ENCODE measurements at regions not wholly inside any gene's neighbourhood (a gene's known extent, or its start where the extent isn't known, plus 50 kb on each side); places are given as distances from the start of the nearest gene placed in this dataset.

DNA sequence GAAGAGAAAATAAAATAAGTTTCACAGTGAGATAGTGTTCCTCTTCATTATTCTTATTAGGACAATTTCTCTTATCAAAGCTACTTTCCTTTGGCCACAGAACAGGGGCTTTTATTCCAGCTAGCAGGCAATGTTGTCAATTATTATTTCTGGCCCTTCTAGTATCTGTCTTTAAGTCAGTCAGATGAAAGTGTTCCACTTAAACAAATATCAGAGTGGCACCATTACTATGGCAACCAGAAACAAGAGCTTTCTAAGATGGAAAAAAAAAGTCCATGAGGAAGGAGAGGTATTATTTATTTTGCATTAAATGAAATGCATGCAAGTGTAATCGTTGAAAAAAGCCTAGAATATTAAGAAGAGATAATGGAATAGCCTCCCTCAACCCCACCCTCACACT lies 426.4 kb downstream of the TUSC7 start:
- no peak for ATAC-seq
- no peak for DNase-seq
- intact Hi-C loops (cut with micrococcal nuclease) = no loop called here

DNA sequence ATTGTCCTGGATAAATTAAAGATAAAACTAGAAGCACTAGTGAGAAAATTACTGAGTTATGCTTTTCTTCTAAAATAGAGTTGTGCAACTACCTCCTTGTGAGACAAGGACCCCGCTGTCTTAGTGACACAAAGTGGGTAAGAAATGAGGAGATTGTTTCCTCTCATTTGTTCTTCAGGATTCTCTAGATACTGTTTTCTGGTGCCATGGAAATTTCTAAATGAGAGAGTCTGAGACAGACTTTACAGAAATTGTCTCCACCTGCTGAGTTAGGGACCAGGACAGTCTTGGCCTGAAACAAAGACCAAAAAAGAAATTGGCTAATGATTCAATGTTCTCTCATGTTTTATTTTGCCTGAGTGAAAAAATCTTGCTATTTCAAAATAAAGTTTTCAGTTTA lies 427.5 kb downstream of the TUSC7 start:
- DNase-seq (no peak), ATAC-seq (no peak)
- intact Hi-C loops (cut with micrococcal nuclease) = no loop called here

DNA sequence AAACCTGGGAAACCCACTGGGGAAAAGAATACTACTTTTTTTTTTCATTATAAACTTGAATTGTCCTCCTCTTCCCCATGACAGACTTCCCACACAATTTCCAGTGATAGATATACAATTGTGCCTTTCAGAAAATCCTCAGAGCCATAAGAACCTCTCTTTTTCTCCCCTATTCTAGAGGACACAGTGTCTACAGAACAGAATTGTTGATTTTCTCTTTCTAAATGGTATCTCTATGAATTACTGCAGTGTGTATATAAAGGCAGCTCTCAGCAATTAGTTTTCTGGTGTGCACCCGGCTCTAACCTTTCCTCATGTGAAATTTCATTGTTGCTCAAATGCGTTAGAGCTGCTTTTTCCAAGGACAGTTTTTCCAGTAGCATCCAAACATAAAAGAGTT lies 430.1 kb downstream of the TUSC7 start:
- ATAC-seq (no peak), DNase-seq (no peak)
- intact Hi-C loops (cut with micrococcal nuclease) = no loop called here

DNA sequence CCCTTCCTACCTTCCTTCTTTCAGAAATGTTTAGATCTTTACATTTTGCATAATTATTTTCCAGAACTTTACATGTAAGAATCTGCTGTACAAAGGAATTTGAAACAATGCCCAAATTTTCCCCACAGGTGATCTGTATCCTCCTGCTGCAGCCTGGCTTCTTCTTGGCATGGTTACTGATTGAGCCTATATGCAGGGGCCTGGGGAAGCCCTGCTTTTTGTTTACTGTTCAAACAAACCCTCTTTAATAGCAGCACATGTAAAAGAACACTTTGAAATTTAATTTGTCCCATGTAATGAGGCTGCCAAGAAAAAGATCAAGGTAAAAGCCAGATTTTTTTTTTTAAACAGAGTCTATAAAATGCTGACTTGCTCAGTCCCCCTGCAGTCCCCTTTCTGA lies 432.2 kb downstream of the TUSC7 start:
- ATAC-seq = no peak
- DNase-seq = no peak
- intact Hi-C loops (cut with micrococcal nuclease) = no loop called here

DNA sequence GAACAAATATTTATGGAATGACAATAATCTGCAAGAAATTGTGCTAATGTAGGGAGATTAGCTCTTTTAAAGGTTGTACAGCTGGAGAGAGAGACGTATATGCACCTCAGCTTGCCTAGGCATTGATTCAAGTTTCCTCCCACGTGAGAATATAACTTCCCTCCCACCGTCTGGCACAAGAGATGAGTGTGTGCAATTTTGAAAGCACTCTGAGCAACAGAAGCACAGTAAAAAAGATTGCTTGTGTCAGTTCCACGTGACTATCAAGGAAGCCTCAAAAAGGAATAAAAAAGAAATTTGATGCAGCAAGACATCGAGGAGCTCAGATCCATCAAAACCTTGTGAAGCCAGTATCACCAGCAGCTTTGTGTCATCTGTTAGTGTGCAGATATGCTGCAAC lies 435.3 kb downstream of the TUSC7 start:
- no peak for DNase-seq
- ATAC-seq = no peak
- intact Hi-C loops (cut with micrococcal nuclease) = no loop called here

DNA sequence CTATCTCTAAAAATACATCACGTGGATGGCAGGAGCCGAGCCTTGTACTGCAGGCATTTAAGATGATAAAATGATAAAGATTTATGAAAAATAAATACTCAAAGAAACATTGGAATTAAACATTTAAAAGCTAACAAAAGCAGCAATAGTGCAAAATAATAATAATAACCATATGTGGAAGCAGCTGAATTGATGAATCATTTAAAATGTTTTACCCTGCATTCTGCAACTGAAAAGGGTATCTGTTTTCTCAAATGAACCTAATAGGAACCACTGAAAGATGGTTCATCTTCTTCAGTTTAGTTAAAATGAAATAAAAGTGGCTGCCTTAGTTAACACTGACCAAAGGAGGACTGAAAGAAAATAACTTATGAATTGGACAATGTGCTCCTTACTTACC lies 436.1 kb downstream of the TUSC7 start:
- ATAC-seq (no peak), DNase-seq (no peak)
- intact Hi-C loops (cut with micrococcal nuclease) = no loop called here

DNA sequence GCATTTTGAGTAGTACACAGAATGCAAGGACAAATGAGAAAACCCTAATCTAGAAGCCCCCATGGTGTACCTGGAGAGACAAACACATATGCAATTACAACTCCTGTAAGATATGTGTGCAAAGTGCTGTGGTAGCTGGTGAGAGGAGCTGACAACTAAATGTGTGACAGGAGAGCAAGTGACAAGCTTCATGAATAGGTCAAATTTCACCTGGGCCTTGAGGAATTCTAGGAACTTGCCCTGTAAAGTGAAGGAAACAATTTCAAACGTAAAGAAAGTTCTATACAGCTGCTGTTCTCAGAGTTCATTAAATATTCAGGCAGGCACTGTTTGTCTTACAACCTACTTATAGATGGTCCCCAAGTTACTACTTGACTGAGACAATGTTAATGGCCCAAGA lies 437.0 kb downstream of the TUSC7 start:
- ATAC-seq (no peak), DNase-seq (no peak)
- intact Hi-C loops (cut with micrococcal nuclease) = no loop called here

DNA sequence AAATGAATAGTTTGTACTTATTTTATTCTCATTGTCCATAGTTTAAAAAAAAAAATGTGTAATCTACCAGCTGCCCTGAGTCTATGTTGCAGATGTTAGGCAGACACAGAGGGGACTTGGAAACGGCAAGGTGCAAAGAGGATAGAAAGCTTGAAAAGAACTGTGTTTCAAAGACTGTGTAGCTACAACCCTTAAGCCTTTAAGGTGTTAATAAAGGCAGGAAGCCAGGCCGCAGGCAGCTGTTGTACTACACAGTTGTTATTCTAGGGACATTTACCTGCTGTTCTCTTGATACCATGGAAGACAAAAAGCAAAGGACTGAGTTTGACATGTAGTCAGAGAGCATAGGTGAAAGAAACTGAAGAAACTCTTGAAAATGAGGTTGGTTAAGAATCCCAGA lies 440.0 kb downstream of the TUSC7 start:
- ATAC-seq (no peak), DNase-seq (no peak)
- intact Hi-C loops (cut with micrococcal nuclease) = no loop called here

DNA sequence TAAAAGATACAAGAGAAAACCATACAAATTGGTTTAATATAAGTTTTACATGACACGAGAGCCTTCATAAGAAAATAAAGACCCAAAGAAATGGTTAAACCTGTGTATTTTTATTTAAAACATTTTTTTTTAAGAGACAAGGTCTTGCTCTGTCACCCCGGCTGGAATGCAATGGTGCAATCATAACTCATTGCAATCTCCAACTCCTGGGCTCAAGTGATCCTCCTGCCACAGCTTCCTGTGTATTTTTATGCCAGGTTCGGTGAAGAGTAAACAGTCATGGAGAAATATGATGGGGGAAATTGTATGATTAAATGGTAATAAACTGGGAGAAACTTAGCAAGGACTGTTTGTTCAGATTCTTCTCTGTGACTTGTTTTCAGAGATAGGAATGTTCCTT lies 441.0 kb downstream of the TUSC7 start:
- DNase-seq = no peak
- intact Hi-C loops (cut with micrococcal nuclease) = no loop called here
- ATAC-seq = no peak

DNA sequence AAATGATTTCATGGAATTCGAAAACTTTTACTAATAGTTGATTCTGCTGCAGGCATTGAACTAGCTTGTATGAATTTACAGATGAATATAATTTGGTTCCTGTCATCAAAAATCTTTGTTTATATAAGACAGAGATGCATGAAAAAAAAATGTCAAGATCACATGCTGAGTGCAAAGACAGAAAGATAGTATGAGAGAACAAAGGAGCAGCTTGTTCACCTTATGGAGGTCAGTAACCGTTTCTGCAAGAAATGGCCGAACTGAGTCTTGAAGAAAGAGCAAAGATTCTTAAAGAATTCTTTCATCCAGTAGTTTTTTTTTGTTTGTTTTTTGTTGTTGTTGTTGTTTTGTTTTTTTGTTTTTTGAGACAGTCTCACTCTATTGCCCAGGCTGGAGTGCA lies 450.6 kb downstream of the TUSC7 start:
- no peak for ATAC-seq
- no peak for DNase-seq
- intact Hi-C loops (cut with micrococcal nuclease) = no loop called here

DNA sequence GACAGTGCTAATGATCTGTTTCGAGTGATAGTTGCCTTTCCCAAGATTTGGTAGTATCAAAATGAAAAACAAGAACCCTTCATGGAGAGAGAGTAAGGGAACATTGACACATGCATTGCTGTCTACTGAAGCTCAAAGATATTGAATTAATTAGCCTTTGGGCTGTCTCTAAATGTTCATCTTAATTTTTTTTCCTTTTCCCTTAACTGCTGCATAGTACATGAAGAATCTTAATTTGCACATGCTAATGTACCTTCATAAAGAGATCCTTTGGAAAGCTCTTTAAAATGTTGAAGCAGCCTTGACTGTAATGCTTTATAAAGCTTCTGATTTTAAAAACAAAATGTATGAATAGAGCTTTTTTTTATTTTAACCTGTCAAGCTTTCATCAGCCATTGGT lies 452.2 kb downstream of the TUSC7 start:
- DNase-seq = no peak
- intact Hi-C loops (cut with micrococcal nuclease) = no loop called here
- ATAC-seq = no peak

DNA sequence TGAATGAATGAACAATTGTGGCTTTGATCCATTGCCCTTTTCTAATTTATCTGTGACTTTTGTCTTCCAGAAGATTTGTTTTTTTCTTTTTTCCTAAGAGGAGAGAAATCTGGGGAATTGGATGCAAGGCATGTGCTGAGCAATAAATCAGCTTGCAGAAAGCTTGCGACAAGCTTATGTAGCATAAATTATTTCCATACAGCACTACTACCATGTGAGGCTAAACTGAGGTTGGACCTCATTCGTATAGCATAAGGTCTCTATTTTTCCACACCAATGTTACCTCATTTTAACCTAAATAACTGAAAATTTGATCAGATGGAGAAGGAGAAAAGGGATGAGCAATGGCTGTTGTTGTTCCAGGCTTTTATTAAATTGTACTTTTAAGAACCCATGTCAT lies 455.6 kb downstream of the TUSC7 start:
- intact Hi-C loops (cut with micrococcal nuclease) = no loop called here
- DNase-seq = no peak
- no peak for ATAC-seq

DNA sequence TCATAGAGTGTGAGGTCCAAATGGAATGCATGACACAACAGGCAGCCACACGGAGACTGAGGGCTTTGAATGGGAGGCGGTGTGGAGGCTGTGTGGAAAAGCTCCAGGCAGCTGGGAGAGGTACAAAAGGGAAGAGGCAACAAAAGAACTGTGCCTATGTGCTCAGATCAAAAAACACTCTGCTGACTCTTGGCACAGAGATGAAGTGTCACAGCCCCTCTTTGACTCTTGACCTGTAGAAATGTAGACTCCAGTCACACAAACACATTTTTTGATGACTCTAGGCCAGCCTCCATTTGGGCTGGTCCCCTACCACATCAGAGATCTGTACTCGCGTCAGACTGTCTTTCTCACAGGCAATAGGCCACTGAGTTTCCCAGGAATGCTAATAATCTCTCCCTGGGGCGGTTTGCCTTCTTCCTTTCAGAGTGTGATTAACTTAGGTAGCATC lies 456.0 kb downstream of the TUSC7 start:
- intact Hi-C loops (cut with micrococcal nuclease) = no loop called here
- DNase-seq (no peak), ATAC-seq (no peak)

DNA sequence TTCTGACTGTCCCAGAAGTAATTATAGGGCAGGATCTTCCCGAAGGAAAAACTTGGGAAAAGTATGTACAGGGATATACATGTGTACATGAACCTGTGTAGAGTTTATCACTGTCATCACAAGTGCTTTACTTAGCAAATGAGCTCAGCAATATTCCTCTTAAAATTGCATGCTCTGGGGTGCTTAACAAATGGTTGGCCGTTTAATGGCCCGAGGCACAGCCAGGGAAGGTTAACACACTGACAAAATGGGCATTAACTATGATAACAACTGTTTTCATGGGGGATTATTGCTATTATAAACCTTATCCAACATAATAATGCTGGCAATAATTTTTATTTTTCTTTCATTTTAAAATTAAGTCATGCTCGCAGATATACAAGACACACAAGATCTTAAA lies 459.3 kb downstream of the TUSC7 start:
- intact Hi-C loops (cut with micrococcal nuclease) = no loop called here
- ATAC-seq = no peak
- no peak for DNase-seq

DNA sequence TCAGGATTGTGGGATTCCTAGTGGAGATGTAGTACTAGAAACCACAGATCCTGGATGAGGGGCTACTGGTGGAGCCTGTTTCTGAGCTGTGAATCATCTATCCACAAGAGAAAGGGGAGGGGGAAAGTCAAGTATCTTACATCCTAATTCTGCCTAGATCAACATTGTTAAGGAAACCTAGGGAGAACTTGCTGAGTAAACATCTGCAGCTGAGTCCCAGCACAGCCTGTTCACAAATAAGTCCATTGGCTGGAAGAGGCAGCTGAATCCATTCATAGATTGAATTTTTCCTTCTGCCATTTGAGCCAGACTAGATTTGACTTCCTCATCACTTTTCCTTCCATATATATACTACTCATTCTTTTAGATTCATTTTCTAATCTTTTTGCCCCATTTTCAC lies 460.5 kb downstream of the TUSC7 start:
- intact Hi-C loops (cut with micrococcal nuclease) = no loop called here
- ATAC-seq (no peak), DNase-seq (no peak)

DNA sequence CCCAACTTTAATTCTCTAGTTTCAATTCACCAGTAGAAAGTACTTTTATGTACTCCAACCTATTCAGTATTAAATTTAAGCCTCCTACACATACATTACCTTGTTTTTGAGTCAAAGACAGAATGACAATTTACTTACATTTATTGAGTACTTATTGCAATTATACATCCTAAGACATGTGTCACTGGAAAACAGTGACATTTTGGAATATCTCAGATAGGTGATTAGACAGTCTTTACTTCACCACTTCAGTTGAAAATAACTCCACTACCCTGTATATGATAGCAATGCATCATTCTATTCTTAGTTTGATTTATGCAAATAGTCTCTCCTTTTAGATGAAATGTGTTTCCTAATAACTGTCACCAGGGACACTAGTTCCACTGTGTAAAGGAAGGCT lies 461.5 kb downstream of the TUSC7 start:
- DNase-seq = no peak
- no peak for ATAC-seq
- intact Hi-C loops (cut with micrococcal nuclease) = no loop called here

DNA sequence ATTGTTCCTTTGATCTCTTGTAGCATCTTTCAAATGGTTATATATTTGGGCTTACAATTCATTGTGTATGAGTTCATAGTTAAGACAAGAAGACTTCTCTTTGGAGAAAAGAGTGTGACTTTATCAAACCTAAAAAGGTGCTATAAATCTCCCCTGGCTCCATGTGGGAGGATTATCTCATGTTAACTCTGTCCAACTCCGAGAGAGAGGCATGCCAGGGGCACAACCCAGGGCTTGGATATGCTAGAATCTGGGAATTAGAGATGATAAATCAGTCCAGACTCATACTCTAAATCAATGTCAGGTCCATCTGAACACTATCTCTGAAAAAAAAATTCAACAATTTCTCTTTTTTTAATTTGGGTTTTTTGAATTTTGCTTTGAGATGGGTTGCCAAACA lies 462.8 kb downstream of the TUSC7 start:
- no peak for DNase-seq
- intact Hi-C loops (cut with micrococcal nuclease) = no loop called here
- ATAC-seq = no peak

DNA sequence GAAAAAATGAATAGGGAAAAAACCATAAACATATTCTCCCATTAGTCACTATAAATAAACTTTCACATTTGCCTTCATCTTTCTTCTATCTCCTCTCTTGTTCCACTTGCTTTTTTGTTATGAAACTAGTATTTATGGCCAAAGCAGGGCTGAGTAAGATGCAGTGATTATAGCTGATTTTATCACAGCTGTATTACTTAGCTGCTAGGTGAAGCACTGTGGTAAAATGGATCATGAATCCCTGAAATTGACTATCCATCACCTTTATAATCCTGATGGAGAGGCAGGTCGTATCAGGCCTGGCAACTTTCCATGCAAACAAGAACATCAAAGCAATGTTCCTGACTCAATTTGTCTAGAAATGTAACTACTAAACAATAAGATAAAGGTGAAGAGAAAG lies 471.6 kb downstream of the TUSC7 start:
- no peak for ATAC-seq

DNA sequence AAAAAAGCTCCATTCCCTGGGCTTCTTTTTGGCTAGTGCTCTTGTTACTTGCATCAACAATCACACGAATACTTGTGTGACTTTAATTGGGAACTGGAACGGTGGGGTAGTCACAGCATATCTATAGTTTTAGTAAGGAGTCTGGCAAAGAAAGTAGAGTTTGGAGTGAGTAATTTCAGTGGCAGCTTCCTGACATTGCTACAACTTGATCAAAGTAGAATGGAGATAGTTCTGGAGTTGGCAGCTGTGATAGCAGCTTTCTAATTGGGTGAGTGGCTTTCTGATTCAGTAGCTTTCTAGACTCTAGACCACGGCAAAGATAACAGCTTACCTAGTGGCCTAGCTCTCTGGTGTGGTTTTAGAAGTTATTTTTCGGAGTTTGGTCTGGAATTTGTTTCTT lies 475.0 kb downstream of the TUSC7 start:
- intact Hi-C loops (cut with micrococcal nuclease) = no loop called here
- DNase-seq = no peak
- ATAC-seq = no peak

More for the DNA sequence above, 471.6 kb downstream of the TUSC7 start:
- intact Hi-C loops (cut with micrococcal nuclease) = no loop called here
- no peak for DNase-seq

DNA sequence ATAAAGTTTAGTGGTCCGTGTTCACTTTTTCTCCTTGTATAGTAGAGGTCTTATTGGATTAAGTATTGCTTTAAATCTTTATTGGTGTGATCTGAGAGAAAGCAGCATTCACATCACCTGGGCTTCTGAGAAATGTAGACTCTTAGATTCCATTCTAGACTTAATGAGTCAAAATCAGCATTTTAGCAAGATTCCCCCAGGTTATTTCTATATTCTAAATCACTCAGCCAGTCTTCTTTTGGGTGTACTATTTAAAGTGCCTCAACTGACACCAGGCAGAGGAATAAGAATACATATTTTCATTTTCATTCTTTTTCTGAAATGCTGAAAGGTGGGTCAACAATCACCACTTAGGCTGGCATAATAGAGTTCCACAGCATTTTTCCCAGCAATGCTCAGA lies 481.7 kb downstream of the TUSC7 start:
- intact Hi-C loops (cut with micrococcal nuclease) = no loop called here
- DNase-seq (no peak), ATAC-seq (no peak)

DNA sequence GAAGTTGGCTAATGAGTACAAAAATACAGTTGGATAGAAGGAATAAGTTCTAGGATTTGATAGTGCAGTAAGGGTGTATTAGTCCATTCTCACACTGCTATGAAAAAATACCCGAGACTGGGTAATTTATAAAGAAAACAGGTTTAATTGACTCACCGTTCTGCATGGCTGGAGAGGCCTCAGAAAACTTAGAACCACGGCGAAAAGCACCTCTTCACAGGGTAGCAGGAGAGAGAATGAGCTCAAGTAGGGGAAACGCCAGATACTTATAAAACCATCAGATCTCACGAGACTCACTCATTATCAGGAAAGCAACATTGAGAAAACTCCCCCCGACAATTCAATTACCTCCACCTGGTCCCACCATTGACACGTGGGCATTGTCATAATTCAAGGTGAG lies 483.3 kb downstream of the TUSC7 start:
- DNase-seq = no peak
- intact Hi-C loops (cut with micrococcal nuclease) = no loop called here
- ATAC-seq = no peak

DNA sequence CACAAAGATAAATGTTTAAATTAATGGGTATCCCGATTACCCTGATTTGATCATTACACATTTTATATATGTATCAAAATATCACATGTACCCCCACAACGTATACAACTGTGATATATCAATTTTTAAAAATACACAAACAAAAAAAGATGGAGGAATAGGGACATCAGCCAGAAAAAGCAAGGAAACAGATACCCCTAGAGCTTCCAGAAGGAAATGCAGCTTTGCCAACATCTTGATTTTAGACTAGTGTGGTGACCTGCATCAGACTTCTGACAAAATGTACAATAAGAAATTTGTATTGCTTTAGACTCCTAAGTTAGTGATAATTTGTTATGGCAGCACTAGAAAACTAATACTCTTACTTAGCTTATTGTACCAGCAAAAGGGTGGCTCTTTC lies 483.8 kb downstream of the TUSC7 start:
- no peak for DNase-seq
- intact Hi-C loops (cut with micrococcal nuclease) = no loop called here
- ATAC-seq = no peak

DNA sequence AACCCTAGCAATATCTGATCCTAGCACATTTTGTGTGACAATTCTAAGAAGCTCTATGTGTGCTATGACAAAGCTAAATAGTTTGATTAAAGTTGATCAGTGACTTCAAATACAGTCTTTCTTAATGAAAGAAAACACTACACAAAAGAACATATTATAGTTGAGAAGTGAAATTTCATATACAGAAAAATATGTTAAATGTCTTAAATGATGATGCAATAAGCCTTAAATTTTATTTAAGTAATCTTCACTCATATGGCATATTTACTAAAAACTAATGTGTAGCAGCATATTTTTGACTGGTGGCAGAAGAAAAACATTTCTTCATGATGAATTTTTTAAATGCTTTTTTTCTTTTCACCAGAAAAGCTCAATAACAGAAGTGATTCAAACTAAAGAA lies 485.5 kb downstream of the TUSC7 start:
- DNase-seq = no peak
- ATAC-seq = no peak
- intact Hi-C loops (cut with micrococcal nuclease) = no loop called here

All from left ventricle myocardium superior (tissue), 1 donor.